Lower leg skin (tissue), 4 donors: ENCODE measurements at regions not wholly inside any gene's neighbourhood (a gene's known extent, or its start where the extent isn't known, plus 50 kb on each side); places are given as distances from the start of the nearest gene placed in this dataset.

Source experiments
- DNase-seq, 2 donors: peaks; one replicate each; pipeline ENCODE4 v3.0.0-alpha.2; 2019; ENCODE audit warnings: low spot score in 2 of 2
- H3K4me3 ChIP-seq: fragments of 200-600 bp; sonication (generic); 2 replicates; pipeline ENCODE4 v1.5.1; 2017; ENCODE audit warnings: mild to moderate bottlenecking, low read depth; ENCODE audit not compliant: poor library complexity, severe bottlenecking
- POLR2A ChIP-seq, 2 donors: fragments of 450-650 bp; IDR thresholded peaks; one replicate each; pipeline ENCODE4 v1.6.1; 2016 to 2017; ENCODE audit warnings: antibody characterized with exemption in 2 of 2, mild to moderate bottlenecking in 1 of 2, moderate library complexity in 1 of 2
- WGBS, 2 donors: methylation state at CpG; one replicate each; pipeline ENCODE4 v1.1.5; 2018; 5-methylcytosine and 5-hydroxymethylcytosine counted together
- intact Hi-C: fragments of 100-400 bp; cut with DNase I; formaldehyde crosslinking; loops from one replicate; pipeline ENCODE4 v1.15.0; 2023; ENCODE audit warnings: low total_unique reads
- TF ChIP-seq, protein P1 (sequence below), 3 donors: fragments of 450-650 bp; IDR thresholded peaks; one replicate each; pipeline ENCODE4 v1.5.1; 2016; ENCODE audit warnings: antibody characterized with exemption in 3 of 3, mild to moderate bottlenecking in 3 of 3, moderate library complexity in 2 of 3

DNA sequence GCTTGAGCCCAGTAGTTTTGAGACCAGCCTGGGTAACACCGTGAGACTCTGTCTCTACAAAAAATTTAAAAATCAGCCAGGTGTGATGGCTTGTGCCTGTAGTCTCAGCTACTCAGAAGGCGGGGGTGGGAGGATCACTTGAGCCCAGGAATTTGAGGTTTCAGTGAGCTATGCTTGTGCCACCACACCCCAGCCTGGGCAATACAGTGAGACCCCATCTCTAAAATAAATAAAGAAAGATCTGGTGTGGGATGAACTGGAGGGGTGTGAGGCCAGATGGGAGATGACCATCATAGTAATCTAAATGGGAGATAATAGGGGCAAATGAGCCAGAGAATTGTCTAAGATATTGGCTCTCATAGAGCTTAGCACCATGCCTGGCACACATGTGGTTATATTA is 60.1 kb upstream of the TRABD2B start:
- TF ChIP-seq, protein P1, sequence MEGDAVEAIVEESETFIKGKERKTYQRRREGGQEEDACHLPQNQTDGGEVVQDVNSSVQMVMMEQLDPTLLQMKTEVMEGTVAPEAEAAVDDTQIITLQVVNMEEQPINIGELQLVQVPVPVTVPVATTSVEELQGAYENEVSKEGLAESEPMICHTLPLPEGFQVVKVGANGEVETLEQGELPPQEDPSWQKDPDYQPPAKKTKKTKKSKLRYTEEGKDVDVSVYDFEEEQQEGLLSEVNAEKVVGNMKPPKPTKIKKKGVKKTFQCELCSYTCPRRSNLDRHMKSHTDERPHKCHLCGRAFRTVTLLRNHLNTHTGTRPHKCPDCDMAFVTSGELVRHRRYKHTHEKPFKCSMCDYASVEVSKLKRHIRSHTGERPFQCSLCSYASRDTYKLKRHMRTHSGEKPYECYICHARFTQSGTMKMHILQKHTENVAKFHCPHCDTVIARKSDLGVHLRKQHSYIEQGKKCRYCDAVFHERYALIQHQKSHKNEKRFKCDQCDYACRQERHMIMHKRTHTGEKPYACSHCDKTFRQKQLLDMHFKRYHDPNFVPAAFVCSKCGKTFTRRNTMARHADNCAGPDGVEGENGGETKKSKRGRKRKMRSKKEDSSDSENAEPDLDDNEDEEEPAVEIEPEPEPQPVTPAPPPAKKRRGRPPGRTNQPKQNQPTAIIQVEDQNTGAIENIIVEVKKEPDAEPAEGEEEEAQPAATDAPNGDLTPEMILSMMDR (IDR thresholded peaks at IDR 0.05), result no peak
- TF ChIP-seq POLR2A (IDR thresholded peaks at IDR 0.05), result no peak
- 94 to 95% methylated on average over 2 of the region's 2 CpGs for WGBS, 2 donors
- intact Hi-C loops, result loop anchor here (5.0 to 10.0 kb wide), 2 partner anchors 60 to 312 kb away; partner anchors contain the start of gene TRABD2B
- DNase-seq, result no peak
- H3K4me3 ChIP-seq, result no peak overlapping the region

DNA sequence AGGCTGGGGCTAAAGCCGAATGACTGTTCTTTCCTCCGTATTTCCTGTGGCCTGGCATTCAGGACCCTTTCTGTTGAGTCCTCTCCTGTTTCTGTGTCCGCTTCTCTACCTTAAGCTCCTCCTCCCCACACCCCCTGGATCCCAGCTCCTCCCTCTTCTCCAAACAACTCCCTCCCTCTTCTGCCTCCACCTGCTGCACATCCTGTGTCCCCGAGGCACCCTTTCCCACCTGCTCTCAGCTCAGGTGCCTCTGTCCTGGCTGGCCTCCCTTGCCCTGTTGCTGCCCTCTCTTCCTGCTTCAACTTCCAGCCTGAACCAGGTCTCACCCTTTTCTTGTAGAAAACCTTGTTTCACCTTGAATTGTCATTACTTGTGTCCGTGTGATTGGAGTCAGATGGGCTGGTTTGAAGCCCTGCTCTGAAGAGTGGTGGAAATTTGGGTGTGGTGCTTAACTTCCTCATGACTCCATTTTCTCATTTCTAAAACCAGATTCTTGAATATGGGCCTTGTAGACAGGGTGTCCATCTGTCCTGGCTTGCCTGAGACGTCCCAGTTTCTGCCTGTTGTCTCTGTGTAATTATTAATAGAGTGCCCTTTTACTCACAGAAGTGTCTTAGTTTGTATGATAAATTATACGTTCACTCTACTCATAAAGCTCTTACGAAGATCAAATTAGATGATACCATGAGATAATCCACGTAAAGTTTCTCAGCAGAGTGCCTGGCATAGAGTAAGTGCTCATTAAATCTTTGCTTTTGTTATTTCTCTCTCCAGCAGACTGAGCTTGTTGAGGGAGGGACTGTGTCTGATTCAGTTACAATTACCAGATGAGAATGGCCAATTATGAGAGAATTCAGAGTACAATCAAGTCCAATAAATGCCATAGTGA is 58.9 kb upstream of the TRABD2B start:
- DNase-seq, result no peak
- H3K4me3 ChIP-seq, result no peak overlapping the region
- TF ChIP-seq, protein P1 (IDR thresholded peaks at IDR 0.05), result no peak
- TF ChIP-seq POLR2A (IDR thresholded peaks at IDR 0.05), result no peak
- WGBS, 2 donors, result 66 to 67% methylated on average over 9 of the region's 9 CpGs
- intact Hi-C loops, result loop anchor here (5.0 to 10.0 kb wide), 2 partner anchors 59 to 311 kb away; partner anchors contain the start of gene TRABD2B

DNA sequence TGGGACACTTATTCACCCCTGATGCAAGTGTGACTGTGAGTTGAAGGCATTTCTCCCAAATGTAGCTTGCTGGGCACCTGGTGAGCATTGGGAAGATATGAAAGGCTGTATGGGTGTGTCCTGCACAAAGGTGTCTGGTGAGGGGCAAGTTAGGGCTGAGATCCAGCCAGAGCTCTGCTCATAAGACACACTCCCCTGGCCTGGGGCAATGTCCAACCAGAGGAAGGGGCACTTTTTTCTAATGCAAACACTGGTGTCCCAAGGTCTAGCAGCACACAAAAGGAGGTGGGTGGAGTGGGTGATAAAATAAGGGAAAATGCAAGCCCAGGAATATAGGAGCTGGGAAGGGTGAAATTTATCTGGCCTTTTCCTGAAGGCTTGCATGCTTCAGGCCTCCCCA is 57.0 kb upstream of the TRABD2B start:
- no peak overlapping the region for H3K4me3 ChIP-seq
- intact Hi-C loops, result loop anchor here (10.0 kb wide), 1 partner anchor 309 kb away; no protein-coding TSS in a partner anchor
- no peak for TF ChIP-seq POLR2A (IDR thresholded peaks at IDR 0.05)
- TF ChIP-seq, protein P1 (IDR thresholded peaks at IDR 0.05), result no peak
- no peak for DNase-seq

DNA sequence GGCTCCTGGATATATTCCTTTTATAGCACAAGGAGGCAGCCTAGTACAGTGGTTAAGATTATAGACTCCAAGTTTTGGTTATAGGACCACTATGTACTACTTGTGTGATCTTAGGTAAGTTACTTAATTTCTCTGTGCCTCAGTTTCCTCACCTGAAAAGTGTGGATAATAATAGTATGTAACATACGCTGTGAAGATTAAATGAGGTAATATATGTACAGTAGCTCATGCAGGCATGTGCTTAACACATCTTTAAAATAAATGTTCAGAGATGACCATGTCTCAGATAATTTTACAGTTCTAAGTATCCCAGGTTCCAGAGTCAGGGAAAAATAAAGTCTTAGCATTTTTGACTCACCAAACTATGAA is 55.7 kb upstream of the TRABD2B start:
- intact Hi-C loops, result loop anchor here (10.0 kb wide), 1 partner anchor 308 kb away; no protein-coding TSS in a partner anchor
- DNase-seq, result no peak
- 86 to 96% methylated on average over 1 of the region's 1 CpG for WGBS, 2 donors

DNA sequence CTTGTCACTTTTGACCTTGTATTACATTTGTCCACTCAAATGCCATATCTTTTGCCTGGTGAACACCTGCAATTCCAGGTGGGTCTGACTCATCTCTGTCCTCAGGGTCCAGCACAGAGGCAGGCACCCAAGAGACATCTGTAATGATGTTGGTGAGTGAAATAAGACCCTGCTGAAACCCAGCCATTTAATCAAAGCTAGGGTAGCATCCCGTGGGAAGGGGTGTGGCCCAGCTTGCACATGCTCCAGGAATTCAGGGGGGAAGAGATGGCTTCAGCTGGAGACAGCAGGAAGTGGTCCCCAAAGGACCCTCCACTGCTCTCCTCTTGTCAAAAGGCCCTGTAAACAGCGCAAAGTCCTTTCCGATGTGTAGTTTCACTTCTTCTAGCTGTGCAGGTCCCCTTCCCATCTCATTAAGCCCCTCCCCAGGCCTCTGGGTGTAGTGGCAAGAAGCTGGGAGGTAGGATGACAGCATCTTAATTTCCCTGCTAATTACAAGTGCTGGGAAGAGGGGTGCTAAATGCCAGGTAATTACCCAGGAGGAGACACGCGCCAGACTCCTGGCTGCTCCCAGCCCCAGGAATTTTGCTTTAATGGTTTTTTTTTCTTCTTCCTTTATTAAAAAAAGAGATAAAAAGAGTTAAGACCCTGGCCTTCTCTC is 54.4 kb upstream of the TRABD2B start:
- 41 to 50% methylated on average over 5 of the region's 5 CpGs for WGBS, 2 donors
- no peak for DNase-seq
- no peak overlapping the region for H3K4me3 ChIP-seq
- no peak for TF ChIP-seq POLR2A (IDR thresholded peaks at IDR 0.05)
- TF ChIP-seq, protein P1 (IDR thresholded peaks at IDR 0.05), result no peak
- intact Hi-C loops, result loop anchor here (10.0 kb wide), 1 partner anchor 307 kb away; no protein-coding TSS in a partner anchor

More for the DNA sequence above, 55.7 kb upstream of the TRABD2B start:
- no peak for TF ChIP-seq POLR2A (IDR thresholded peaks at IDR 0.05)
- TF ChIP-seq, protein P1 (IDR thresholded peaks at IDR 0.05), result no peak
- no peak overlapping the region for H3K4me3 ChIP-seq
